ENCODE measurements at regions not wholly inside any gene's neighbourhood (a gene's known extent, or its start where the extent isn't known, plus 50 kb on each side); places are given as distances from the start of the nearest gene placed in this dataset.

- TF ChIP-seq PTBP1 (IDR thresholded peaks at IDR 0.05; ENCODE audit: low read depth, low read length, poor library complexity, severe bottlenecking) (no peak), MAF1 (CRISPR knock-in tag; IDR thresholded peaks at IDR 0.05; ENCODE audit: borderline replicate concordance) (no peak), ZNF678 (CRISPR knock-in tag; IDR thresholded peaks at IDR 0.05) (0 out of 2 replicates have a peak, but pooled peaks have one; percentile 8), KDM5A (IDR thresholded peaks at IDR 0.05; ENCODE audit: borderline replicate concordance, low read length) (no peak), TAF1 (CRISPR knock-in tag; IDR thresholded peaks at IDR 0.05) (0 out of 2 replicates have a peak, but pooled peaks have one; percentile 24), ZNF574 (CRISPR knock-in tag; IDR thresholded peaks at IDR 0.05) (0 out of 2 replicates have a peak, but pooled peaks have one; percentile 16), GPBP1L1 (CRISPR knock-in tag; IDR thresholded peaks at IDR 0.05) (no peak), MEIS1 (CRISPR knock-in tag; IDR thresholded peaks at IDR 0.05; ENCODE audit: borderline replicate concordance) (0 out of 2 replicates have a peak, but pooled peaks have one; percentile 67), ATM (IDR thresholded peaks at IDR 0.05; ENCODE audit: borderline replicate concordance) (no peak), HMG20A (CRISPR knock-in tag; IDR thresholded peaks at IDR 0.05; ENCODE audit: borderline replicate concordance) (no peak), TFE3 (CRISPR knock-in tag; IDR thresholded peaks at IDR 0.05) (0 out of 2 replicates have a peak, but pooled peaks have one; percentile 25), FOSL2 (CRISPR knock-in tag; IDR thresholded peaks at IDR 0.05) (peak; percentile 24; the same call in 1 of the 2 replicates), ERF (CRISPR knock-in tag; IDR thresholded peaks at IDR 0.05) (peak; percentile 44; the same call in 1 of the 2 replicates), ZNF232 (CRISPR knock-in tag; IDR thresholded peaks at IDR 0.05; ENCODE audit: borderline replicate concordance) (no peak), ZNF205 (CRISPR knock-in tag; IDR thresholded peaks at IDR 0.05) (0 out of 2 replicates have a peak, but pooled peaks have one; percentile 57), KAT2B (IDR thresholded peaks at IDR 0.05; ENCODE audit: borderline replicate concordance, low read depth, low read length) (no peak), SPEN (CRISPR knock-in tag; IDR thresholded peaks at IDR 0.05; ENCODE audit: low read depth) (peak; percentile 59; the same call in 1 of the 2 replicates), PATZ1 (CRISPR knock-in tag; IDR thresholded peaks at IDR 0.05) (peak; percentile 23; the same call in 1 of the 2 replicates), HNRNPLL (IDR thresholded peaks at IDR 0.05; ENCODE audit: low read depth, low read length, poor library complexity, severe bottlenecking) (peak; percentile 28), SP140L (CRISPR knock-in tag; IDR thresholded peaks at IDR 0.05; ENCODE audit: borderline replicate concordance) (peak; percentile 94; the same call in 1 of the 2 replicates)
Measured at GRCh38 chr6:168370310-168370991, 50.9 kb upstream of the DACT2 start (continued).

All from HepG2 (cell line).